AG09309 (cell line): ENCODE measurements at regions not wholly inside any gene's neighbourhood (a gene's known extent, or its start where the extent isn't known, plus 50 kb on each side); places are given as distances from the start of the nearest gene placed in this dataset.

Experiments
- DNase-seq: peaks from one replicate; pipeline ENCODE4 v3.0.0-alpha.2; 2010; ENCODE audit warnings: low read depth
- H3K4me3 ChIP-seq: 2 replicates; pipeline ENCODE4 v1.5.1; 2011; ENCODE audit warnings: mild to moderate bottlenecking, low read depth, low read length, moderate library complexity; ENCODE audit not compliant: control insufficient read depth
- TF ChIP-seq, protein P1 (sequence below): IDR thresholded peaks from 2 replicates; pipeline ENCODE4 v1.5.1; 2011; ENCODE audit warnings: mild to moderate bottlenecking, low read depth, low read length, inconsistent platforms; ENCODE audit not compliant: insufficient read depth, control insufficient read depth; ENCODE audit errors: missing control alignments

- TF ChIP-seq, protein P1, sequence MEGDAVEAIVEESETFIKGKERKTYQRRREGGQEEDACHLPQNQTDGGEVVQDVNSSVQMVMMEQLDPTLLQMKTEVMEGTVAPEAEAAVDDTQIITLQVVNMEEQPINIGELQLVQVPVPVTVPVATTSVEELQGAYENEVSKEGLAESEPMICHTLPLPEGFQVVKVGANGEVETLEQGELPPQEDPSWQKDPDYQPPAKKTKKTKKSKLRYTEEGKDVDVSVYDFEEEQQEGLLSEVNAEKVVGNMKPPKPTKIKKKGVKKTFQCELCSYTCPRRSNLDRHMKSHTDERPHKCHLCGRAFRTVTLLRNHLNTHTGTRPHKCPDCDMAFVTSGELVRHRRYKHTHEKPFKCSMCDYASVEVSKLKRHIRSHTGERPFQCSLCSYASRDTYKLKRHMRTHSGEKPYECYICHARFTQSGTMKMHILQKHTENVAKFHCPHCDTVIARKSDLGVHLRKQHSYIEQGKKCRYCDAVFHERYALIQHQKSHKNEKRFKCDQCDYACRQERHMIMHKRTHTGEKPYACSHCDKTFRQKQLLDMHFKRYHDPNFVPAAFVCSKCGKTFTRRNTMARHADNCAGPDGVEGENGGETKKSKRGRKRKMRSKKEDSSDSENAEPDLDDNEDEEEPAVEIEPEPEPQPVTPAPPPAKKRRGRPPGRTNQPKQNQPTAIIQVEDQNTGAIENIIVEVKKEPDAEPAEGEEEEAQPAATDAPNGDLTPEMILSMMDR: no peak
- DNase-seq: no peak
- H3K4me3 ChIP-seq: no peak overlapping the region
These were observed 275.6 kb downstream of the PLPP3 start for GRCh38 chr1:56303805-56304204.

DNA sequence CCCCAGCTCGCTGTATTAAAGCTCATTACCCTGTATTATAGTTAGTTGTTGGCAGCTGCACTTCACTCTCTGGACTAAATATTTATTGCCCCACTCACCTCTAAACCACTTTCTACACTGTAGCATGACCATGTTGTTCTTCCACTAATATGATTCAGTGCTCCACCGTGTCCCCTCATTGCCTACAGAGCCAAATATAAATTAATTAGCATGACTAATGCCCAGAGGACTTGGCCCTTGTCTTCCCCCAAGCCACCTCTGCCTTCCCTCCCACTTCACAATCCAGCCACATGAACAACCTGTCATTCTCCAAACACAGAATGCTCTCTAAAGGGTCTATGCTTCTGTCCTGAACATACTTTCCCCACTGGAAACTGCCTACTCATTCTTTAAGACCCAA, 276.5 kb downstream of the PLPP3 start:
- TF ChIP-seq, protein P1: no peak
- DNase-seq: no peak
- H3K4me3 ChIP-seq: no peak overlapping the region

- no peak overlapping the region for H3K4me3 ChIP-seq
- TF ChIP-seq, protein P1: no peak
- peak; percentile 52 for DNase-seq
These were observed 277.6 kb downstream of the PLPP3 start for GRCh38 chr1:56301791-56302190.

DNA sequence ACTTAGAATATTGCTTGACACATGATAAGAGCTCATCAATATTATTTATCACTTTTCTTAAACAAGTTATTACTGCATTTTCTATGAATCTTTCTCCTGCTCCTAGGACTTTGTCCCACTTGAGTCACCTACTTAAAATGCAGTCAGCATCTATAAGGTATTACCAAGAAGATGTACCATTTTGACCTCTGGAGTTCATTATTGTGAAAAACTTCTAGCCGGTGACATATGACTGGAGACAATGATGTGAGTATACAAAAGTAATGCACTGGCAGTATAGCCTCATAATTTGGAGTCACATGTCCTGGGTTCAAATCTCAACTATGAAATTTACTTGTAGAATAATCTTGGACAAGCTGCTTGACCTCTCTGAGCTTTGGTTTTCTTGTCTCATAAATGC, 278.5 kb downstream of the PLPP3 start:
- TF ChIP-seq, protein P1: no peak
- DNase-seq: no peak
- H3K4me3 ChIP-seq: no peak overlapping the region

- TF ChIP-seq, protein P1: no peak
- no peak for DNase-seq
- H3K4me3 ChIP-seq: no peak overlapping the region
These were observed 280.5 kb downstream of the PLPP3 start for GRCh38 chr1:56298866-56299265.

DNA sequence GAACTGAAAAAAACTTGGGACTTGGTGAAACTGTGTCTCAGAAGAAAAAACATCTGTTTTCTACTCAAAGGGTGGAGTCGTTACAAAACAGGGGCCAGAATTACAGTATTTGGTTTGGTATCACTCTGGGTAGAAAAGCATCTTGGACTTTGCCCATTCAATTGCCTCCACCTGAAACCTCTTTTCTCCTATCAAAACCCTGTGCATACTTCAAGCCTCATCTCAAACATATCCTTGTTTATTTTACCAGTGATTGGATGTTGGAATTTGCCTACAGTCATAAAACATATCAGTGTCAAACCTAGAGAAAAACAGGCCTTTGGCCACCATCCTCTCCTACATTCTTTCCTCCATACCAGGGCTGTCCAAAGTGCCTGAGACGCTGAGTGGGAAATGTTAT, 281.5 kb downstream of the PLPP3 start:
- TF ChIP-seq, protein P1: no peak
- DNase-seq: no peak
- H3K4me3 ChIP-seq: no peak overlapping the region

DNA sequence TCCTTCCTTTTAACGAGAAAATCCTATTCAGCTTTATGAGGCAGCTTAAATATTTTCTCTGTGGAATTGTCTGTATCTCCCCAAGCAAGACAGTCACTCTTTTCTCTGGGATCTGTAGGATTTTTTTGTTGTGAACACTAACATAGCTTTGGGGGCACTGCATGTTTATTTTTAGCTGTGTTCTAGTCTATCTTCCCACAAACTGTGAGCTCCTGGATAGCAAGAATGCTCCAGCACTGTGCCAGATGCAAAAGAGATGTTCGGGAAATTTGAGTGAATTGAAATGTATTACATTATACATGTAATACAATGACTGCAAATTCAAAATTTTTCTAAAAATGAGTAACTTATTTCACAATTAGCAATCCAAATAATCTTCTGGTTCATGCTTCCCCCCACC, 282.2 kb downstream of the PLPP3 start:
- no peak overlapping the region for H3K4me3 ChIP-seq
- no peak for DNase-seq
- TF ChIP-seq, protein P1: no peak
